ENCODE measurements at regions not wholly inside any gene's neighbourhood (a gene's known extent, or its start where the extent isn't known, plus 50 kb on each side); places are given as distances from the start of the nearest gene placed in this dataset.
"Not testable (repeated sequence)": the region's sequence is repeated elsewhere in the genome, so short reads cannot be mapped to it uniquely, and the experiment has no call there.

DNA sequence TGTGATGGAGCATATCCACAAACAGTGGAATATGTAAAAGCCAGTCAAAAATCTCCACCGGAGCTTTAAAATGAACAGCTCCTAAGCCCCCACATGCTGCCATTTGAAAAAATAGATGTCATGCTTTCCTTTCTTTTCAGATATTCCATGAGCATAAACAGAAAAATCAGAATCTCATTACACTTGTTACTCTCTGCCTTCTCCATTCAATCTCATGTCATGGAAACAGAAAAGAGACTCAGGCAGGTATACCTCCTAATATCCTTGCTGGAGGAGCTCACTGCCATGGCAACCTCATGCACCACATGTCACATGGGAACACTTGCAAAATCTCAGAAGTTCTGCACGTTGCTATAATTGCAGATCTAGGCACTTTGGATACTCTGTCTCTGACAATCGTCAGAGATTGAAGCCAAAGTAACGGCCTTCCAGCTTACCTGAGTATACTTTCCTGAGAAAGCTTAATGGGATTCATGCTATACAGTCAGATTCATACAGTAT is 317.0 kb upstream of the ADAMTS9 start:
- DNase-seq (ENCODE audit: extremely low spot score) = no peak
- ChIA-PET POLR2A (no interaction called here), CTCF (no interaction called here)
- TF ChIP-seq TARDBP (IDR thresholded peaks at IDR 0.05) (no peak), ZNF384 (IDR thresholded peaks at IDR 0.05) (no peak), SP1 (IDR thresholded peaks at IDR 0.05) (no peak), L3MBTL2 (conservative IDR thresholded peaks at IDR 0.05) (no peak), CTBP1 (IDR thresholded peaks at IDR 0.05; ENCODE audit: borderline replicate concordance) (no peak), NFRKB (IDR thresholded peaks at IDR 0.05) (no peak), HDGF (IDR thresholded peaks at IDR 0.05; ENCODE audit: borderline replicate concordance) (no peak), FOXK2 (IDR thresholded peaks at IDR 0.05) (no peak), ELF4 (IDR thresholded peaks at IDR 0.05) (no peak)

DNA sequence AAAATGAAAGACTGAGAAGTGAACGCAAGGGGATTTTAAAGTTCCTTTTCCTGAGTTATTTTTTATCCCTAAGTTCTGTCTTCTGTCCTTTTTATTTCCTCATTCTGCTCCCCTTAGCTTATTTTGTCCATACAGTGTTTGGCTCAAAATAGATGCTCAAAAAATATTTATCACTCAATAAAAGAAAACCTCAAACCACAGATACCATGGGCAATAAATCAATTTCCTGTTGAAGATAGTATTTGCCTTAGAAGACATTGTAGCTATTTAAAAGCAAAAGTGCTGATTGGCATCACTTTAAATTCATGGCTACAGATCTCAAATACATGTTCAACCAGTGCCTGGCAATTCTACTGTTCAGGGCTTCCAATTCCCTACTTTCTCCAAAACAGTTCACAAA is 316.5 kb upstream of the ADAMTS9 start:
- no peak for DNase-seq (ENCODE audit: extremely low spot score)
- CTCF ChIA-PET = no interaction called here
- POLR2A ChIA-PET = no interaction called here
- TF ChIP-seq FOXK2 (IDR thresholded peaks at IDR 0.05) = no peak
- TF ChIP-seq ZNF384 (IDR thresholded peaks at IDR 0.05) = no peak
- TF ChIP-seq CTBP1 (IDR thresholded peaks at IDR 0.05; ENCODE audit: borderline replicate concordance) = no peak

DNA sequence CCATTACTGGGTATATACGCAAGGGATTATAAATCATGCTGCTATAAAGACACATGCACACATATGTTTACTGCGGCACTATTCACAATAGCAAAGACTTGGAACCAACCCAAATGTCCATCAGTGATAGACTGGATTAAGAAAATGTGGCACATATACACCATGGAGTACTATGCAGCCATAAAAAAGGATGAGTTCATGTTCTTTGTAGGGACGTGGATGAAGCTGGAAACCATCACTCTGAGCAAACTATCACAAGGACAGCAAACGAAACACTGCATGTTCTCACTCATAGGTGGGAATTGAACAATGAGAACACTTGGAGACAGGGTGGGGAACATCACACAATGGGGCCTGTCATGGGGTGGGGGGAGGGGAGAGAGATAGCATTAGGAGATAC is 313.3 kb upstream of the ADAMTS9 start:
- POLR2A ChIA-PET; CTCF ChIA-PET; DNase-seq (ENCODE audit: extremely low spot score): not testable (repeated sequence)

DNA sequence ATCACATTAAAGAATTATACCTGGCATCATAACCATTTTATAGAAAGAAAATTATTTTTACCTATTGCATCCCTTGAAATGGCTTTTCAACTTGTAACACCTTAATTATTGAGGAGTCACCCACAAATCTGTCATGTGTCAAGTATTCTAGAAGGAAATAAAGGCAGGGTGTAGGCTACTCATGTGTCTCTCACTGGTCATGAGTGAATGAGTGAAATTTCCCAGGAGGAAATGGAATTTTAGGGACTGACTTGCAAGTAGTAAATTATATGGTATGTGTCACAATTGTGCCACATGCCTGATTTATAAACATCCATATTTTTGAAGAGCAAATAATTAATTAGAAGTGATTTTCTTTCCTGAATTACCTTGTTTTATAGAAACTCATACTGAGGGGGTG is 310.5 kb upstream of the ADAMTS9 start:
- DNase-seq (ENCODE audit: extremely low spot score) = no peak
- no peak for TF ChIP-seq BHLHE40 (IDR thresholded peaks at IDR 0.05; ENCODE audit: borderline replicate concordance)
- no peak for TF ChIP-seq ARNT (IDR thresholded peaks at IDR 0.05)
- no peak for TF ChIP-seq LEF1 (IDR thresholded peaks at IDR 0.05; ENCODE audit: borderline replicate concordance)
- TF ChIP-seq SUZ12 (IDR thresholded peaks at IDR 0.05) = no peak
- no peak for TF ChIP-seq ZNF384 (IDR thresholded peaks at IDR 0.05)
- no peak for TF ChIP-seq ELF4 (IDR thresholded peaks at IDR 0.05)
- TF ChIP-seq FOXK2 (IDR thresholded peaks at IDR 0.05) = no peak
- TF ChIP-seq CTBP1 (IDR thresholded peaks at IDR 0.05; ENCODE audit: borderline replicate concordance) = no peak
- no peak for TF ChIP-seq FOXA1 (IDR thresholded peaks at IDR 0.05)
- no peak for TF ChIP-seq SP1 (IDR thresholded peaks at IDR 0.05)
- TF ChIP-seq, protein P1, sequence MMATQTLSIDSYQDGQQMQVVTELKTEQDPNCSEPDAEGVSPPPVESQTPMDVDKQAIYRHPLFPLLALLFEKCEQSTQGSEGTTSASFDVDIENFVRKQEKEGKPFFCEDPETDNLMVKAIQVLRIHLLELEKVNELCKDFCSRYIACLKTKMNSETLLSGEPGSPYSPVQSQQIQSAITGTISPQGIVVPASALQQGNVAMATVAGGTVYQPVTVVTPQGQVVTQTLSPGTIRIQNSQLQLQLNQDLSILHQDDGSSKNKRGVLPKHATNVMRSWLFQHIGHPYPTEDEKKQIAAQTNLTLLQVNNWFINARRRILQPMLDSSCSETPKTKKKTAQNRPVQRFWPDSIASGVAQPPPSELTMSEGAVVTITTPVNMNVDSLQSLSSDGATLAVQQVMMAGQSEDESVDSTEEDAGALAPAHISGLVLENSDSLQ (IDR thresholded peaks at IDR 0.05) = no peak
- TF ChIP-seq NFRKB (IDR thresholded peaks at IDR 0.05) = no peak
- ChIA-PET CTCF (no interaction called here), POLR2A (no interaction called here)

DNA sequence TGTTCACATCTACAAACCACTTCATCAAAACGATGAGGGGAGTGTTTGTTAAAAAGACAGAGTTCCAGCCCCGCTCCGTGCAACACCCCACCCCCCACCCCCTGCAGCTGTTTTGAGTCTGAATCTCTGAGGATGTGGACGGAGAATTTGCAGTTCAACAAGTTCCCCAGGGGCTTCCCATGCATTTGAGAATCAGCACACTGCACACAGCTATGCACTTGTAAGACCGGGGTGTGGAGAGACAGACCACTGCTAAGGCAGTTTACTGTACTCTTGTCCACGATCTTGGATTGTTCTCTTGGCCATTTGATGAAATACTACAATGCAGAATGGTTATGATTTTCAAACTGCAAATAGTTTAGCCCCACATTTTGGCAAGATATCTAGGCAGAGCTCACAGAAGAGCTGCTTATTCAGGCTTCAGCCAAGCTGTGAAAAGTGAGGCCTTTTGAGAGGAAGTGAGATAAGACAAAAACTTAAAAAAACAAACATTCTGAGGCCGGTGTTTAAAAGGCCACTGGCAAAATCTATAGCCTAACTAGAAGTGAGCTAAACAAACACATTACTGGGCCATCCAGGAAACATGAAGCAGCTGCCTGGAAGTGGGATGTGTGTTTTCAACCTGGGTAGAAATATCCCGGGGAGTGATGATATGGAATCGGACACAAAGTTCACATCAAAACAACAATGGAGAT is 308.2 kb upstream of the ADAMTS9 start:
- DNase-seq (ENCODE audit: extremely low spot score) = peak; percentile 8
- POLR2A ChIA-PET = no interaction called here
- no peak for TF ChIP-seq SUZ12 (IDR thresholded peaks at IDR 0.05)
- no peak for TF ChIP-seq HDGF (IDR thresholded peaks at IDR 0.05; ENCODE audit: borderline replicate concordance)
- no peak for TF ChIP-seq TARDBP (IDR thresholded peaks at IDR 0.05)
- TF ChIP-seq FOXM1 (IDR thresholded peaks at IDR 0.05; ENCODE audit: borderline replicate concordance) = no peak
- TF ChIP-seq FOXA1 (IDR thresholded peaks at IDR 0.05) = no peak
- TF ChIP-seq FOXK2 (IDR thresholded peaks at IDR 0.05) = no peak
- no peak for TF ChIP-seq SP1 (IDR thresholded peaks at IDR 0.05)
- TF ChIP-seq NFRKB (IDR thresholded peaks at IDR 0.05) = no peak
- TF ChIP-seq LEF1 (IDR thresholded peaks at IDR 0.05; ENCODE audit: borderline replicate concordance) = no peak
- TF ChIP-seq ZNF384 (IDR thresholded peaks at IDR 0.05) = no peak
- TF ChIP-seq, protein P1 (IDR thresholded peaks at IDR 0.05) = no peak
- no peak for TF ChIP-seq L3MBTL2 (conservative IDR thresholded peaks at IDR 0.05)
- no peak for TF ChIP-seq BHLHE40 (IDR thresholded peaks at IDR 0.05; ENCODE audit: borderline replicate concordance)
- TF ChIP-seq ARNT (IDR thresholded peaks at IDR 0.05) = no peak
- TF ChIP-seq ELF4 (IDR thresholded peaks at IDR 0.05) = no peak
- TF ChIP-seq CTBP1 (IDR thresholded peaks at IDR 0.05; ENCODE audit: borderline replicate concordance) = no peak
- CTCF ChIA-PET = interaction anchor here (0.5 kb wide), 1 partner anchor 28 kb away, joined by 4 read pairs; no protein-coding TSS in a partner anchor

DNA sequence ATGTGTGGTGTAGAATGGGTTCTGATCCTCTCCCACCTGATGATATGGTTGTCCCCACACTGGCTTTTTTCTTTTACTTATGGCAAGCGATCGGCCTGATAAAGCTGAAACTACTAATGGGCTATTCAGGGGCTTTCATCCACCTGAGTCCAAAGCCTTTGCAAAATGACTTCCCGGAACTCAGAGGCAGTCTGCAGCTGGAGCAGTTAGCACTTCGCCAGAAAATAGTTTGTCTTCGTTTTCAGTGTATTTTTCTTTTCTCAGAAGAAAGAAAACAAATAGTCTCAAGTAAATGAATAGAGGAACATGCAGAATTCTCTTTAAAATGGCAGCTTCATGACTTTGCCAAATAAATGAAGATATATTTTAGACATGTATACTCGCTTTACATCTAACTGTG is 306.0 kb upstream of the ADAMTS9 start:
- ChIA-PET POLR2A (no interaction called here), CTCF (no interaction called here)
- DNase-seq (ENCODE audit: extremely low spot score) = no peak
- TF ChIP-seq SP1 (IDR thresholded peaks at IDR 0.05) (no peak), LEF1 (IDR thresholded peaks at IDR 0.05; ENCODE audit: borderline replicate concordance) (no peak), FOXM1 (IDR thresholded peaks at IDR 0.05; ENCODE audit: borderline replicate concordance) (no peak), FOXK2 (IDR thresholded peaks at IDR 0.05) (no peak), TARDBP (IDR thresholded peaks at IDR 0.05) (no peak), CTBP1 (IDR thresholded peaks at IDR 0.05; ENCODE audit: borderline replicate concordance) (no peak)

DNA sequence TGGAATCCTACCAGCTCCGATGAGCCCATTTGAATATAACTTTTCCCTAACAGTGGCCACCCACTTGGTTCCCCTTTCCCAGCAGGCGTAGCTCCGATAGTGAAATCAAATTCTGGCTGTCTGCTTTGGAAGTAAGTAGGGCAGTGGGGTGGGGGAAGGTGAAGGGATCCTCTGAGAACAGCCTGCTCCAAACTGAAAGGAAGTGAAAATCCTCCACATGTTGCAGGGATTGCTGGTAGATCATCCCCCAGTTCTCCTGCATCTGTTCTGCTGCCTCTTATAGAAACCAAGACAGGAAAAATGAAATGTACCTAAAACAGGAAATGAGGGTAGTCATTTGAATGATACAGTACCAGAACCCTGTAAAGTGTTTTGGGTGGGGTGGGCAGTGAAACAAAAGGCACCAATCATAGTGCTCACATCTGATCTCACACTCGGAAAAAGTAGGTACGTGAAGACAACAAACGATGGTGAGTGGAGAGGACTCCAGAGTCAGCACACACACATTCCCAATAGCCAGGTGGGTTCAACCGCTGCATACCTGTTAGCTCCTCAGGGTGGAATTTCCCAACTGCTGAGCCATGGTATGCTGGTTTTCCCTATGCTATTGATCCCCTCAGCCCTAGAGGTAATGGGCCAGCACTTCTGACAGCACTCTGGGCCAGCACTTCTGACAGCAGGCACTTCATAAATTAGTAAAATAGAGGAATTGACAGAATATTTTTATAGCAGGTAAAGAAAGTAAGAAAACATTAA is 304.9 kb upstream of the ADAMTS9 start:
- CTCF ChIA-PET = no interaction called here

More for the DNA sequence above, 304.9 kb upstream of the ADAMTS9 start:
- TF ChIP-seq CTBP1 (IDR thresholded peaks at IDR 0.05; ENCODE audit: borderline replicate concordance) = no peak
- no peak for TF ChIP-seq FOXM1 (IDR thresholded peaks at IDR 0.05; ENCODE audit: borderline replicate concordance)
- no peak for DNase-seq (ENCODE audit: extremely low spot score)
- POLR2A ChIA-PET = no interaction called here

All from HEK293T (cell line).